GM12878 (cell line): ENCODE measurements at regions not wholly inside any gene's neighbourhood (a gene's known extent, or its start where the extent isn't known, plus 50 kb on each side); places are given as distances from the start of the nearest gene placed in this dataset.

ENCODE experiments used
- CREM ChIP-seq: IDR thresholded peaks from 2 replicates; pipeline ENCODE4 v1.6.1; 2014; ENCODE audit warnings: antibody characterized with exemption, low read depth
- EZH2 ChIP-seq: IDR thresholded peaks from 2 replicates; pipeline ENCODE4 v1.6.1; 2012; ENCODE audit warnings: low read depth, mild to moderate bottlenecking, control low read depth, inconsistent platforms, low read length, borderline replicate concordance; ENCODE audit not compliant: control insufficient read depth
- POLR2A ChIP-seq: IDR thresholded peaks from 2 replicates; pipeline ENCODE4 v1.6.1; 2011; ENCODE audit warnings: low read depth, mild to moderate bottlenecking, low read length
- RAD21 ChIP-seq: IDR thresholded peaks from 2 replicates; pipeline ENCODE4 v1.6.1; 2011; ENCODE audit warnings: mild to moderate bottlenecking, low read depth, low read length, moderate library complexity; ENCODE audit not compliant: insufficient read depth
- TCF12 ChIP-seq: IDR thresholded peaks from 2 replicates; pipeline ENCODE4 v1.6.1; 2011; ENCODE audit warnings: low read depth, mild to moderate bottlenecking, low read length
- ZSCAN29 ChIP-seq: fragments of 450-650 bp; IDR thresholded peaks from 2 replicates; pipeline ENCODE4 v1.6.1; 2017; ENCODE audit warnings: mild to moderate bottlenecking, moderate library complexity
- TF ChIP-seq, protein P1 (sequence below), 3 experiments: IDR thresholded peaks in 2 of 3; conservative IDR thresholded peaks in 1 of 3; 2 replicates each; pipeline ENCODE4 v1.5.1; 2011; ENCODE audit warnings: low read depth in 3 of 3, low read length in 3 of 3, mild to moderate bottlenecking in 3 of 3, control low read depth in 2 of 3, moderate library complexity in 2 of 3, inconsistent platforms in 1 of 3, mixed read lengths in 1 of 3; ENCODE audit not compliant: control insufficient read depth in 2 of 3, insufficient read depth in 1 of 3; ENCODE audit errors: extremely low read depth in 1 of 3

- TF ChIP-seq EZH2 (no peak), RAD21 (no peak), ZSCAN29 (no peak), POLR2A (no peak), TCF12 (no peak), CREM (no peak)
- TF ChIP-seq, protein P1, sequence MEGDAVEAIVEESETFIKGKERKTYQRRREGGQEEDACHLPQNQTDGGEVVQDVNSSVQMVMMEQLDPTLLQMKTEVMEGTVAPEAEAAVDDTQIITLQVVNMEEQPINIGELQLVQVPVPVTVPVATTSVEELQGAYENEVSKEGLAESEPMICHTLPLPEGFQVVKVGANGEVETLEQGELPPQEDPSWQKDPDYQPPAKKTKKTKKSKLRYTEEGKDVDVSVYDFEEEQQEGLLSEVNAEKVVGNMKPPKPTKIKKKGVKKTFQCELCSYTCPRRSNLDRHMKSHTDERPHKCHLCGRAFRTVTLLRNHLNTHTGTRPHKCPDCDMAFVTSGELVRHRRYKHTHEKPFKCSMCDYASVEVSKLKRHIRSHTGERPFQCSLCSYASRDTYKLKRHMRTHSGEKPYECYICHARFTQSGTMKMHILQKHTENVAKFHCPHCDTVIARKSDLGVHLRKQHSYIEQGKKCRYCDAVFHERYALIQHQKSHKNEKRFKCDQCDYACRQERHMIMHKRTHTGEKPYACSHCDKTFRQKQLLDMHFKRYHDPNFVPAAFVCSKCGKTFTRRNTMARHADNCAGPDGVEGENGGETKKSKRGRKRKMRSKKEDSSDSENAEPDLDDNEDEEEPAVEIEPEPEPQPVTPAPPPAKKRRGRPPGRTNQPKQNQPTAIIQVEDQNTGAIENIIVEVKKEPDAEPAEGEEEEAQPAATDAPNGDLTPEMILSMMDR (IDR thresholded peaks at IDR 0.05 in 2 of 3, conservative IDR thresholded peaks at IDR 0.05 in 1 of 3; ENCODE audit: control insufficient read depth in 2 of 3, extremely low read depth in 1 of 3, insufficient read depth in 1 of 3, low read depth in 3 of 3, low read length in 3 of 3), result no peak
Measured at GRCh38 chr1:213678348-213678747, 309.4 kb upstream of the PROX1 start.
